ENCODE measurements at regions not wholly inside any gene's neighbourhood (a gene's known extent, or its start where the extent isn't known, plus 50 kb on each side); places are given as distances from the start of the nearest gene placed in this dataset.
A peak's percentile ranks its signal among the peaks of the same experiment; 100 is the strongest.
"Not testable (repeated sequence)": the region's sequence is repeated elsewhere in the genome, so short reads cannot be mapped to it uniquely, and the experiment has no call there.

DNA sequence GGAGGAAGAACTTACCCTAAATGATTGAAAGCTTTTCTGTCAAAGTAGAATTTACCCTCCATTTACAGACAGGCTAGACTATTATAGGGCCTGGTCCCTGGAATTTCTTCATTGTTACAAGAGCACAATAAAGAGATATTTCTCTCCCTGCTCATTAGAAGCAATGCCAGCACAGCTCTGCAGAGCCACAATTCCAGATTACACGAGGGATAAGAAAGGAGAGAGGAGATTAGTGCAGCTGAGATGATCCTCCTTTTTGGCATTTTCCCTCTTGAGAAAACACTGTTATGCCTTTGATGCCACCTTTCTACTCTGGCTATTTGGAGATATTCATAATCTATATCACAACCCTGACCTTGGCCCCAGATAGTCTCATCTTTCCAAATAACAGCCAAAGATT lies 1119.5 kb upstream of the TMPRSS15 start:
- no peak for DNase-seq (ENCODE audit: low read depth)

DNA sequence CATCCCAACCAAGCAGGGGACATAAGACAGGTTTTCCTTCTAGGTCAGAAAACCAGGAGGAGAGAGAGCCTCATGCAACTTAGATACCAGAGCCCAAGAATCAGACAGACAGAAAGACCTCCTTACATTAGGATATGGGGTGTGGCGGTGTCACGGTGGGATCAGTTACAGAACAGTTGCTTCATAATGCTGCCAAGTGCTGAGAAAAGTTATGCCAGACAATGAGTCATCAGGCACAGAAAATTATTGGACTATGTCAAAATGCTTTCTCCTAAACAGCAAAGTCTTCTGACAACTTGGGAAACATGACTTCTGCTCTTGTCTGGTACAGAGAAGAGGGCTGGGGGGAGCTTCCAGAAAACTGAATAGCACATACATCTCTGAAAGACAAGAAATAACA lies 1120.2 kb upstream of the TMPRSS15 start:
- peak; percentile 5 for DNase-seq (ENCODE audit: low read depth)

DNA sequence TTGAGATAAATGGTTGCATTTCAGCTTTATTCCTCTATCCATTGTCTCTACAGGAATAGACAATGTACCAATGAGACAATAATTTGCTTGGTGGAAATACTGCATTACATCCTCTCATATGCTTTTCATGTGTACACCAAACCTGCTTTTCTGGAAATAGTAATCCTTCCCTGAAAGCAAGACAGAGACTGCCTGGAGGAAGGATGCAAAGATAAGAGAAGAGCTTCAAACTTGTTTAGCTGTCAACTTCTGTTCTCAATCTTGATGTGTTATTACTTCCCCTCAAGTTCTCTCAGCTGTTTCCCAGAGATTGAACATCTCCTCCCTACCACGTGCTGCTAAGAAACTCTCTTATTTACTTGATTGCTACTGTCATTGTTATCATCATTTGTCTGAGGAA lies 1125.4 kb upstream of the TMPRSS15 start:
- DNase-seq (ENCODE audit: low read depth) = no peak

DNA sequence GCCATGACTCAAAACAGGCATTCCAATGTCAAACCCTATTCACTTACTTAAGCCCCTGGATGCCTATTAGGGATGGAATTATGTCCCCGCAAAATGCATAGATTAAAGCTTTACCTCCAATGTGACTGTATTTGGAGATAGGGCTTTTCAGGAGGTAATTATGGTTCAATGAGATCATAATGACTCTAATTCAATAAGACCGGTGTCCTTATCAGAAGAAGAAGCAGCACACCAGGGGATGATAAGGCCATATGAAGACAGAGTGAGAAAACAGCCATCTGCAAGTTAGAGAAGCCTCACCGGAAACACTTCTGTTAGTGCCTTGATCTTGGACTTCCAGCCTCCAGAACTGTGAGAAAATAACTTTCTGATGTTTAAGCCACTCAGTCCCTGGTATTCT lies 1131.8 kb upstream of the TMPRSS15 start:
- no peak for DNase-seq (ENCODE audit: low read depth)

DNA sequence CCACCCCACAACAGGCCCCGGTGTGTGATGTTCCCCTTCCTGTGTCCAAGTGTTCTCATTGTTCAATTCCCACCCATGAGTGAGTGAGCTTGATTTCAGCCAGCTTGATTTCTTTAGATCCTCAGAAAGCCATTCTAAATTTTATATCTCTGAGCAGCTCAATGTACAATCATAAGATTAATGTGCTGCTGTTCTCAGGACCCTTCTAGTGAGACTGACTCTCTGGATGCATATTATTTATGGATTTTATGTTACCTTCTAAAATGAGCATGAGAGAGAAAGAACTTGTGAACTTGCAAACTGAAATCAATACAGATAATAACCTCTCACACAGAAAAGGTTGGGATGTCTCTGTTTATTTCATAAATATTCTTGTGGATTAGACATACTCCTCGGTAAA lies 1133.5 kb upstream of the TMPRSS15 start:
- DNase-seq (ENCODE audit: low read depth) = no peak

DNA sequence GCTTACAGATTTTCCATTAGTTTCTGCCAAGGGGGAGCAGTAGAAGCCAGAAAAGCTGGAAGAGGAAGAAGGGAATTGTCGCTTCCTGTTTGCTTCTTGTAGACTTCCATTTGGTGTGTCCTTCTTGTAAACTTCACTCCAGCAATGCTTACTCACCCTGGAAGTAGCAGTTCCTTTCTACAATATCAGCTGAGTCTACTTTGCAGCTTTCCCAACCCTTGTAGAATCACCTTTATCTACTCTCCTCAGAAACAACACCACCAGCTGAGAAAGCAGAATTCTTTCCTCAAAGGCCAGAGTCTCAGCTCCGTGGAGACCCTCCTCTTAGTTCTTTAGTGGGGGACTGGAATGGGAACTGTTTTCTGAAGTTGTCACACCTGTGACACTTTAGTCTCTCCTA lies 1136.7 kb upstream of the TMPRSS15 start:
- DNase-seq (ENCODE audit: low read depth) = no peak

DNA sequence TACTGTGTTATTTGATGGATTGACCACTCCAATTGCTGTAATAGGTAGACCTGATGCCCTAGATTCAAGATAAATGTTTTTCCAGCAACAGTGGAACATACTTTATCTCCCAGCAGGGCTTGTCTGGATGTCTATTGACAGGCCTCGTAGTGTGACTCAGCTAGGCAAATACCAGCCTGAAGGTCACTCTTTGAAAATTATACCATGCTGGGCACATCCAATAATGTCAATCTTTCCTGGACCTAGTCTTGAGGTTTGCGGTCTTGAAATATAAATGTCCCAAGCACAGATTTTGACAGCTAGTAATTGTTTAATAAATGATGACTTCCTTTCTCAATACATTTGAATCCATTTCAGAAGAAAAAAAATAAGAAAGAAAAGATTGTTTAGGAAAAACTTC lies 1138.0 kb upstream of the TMPRSS15 start:
- no peak for DNase-seq (ENCODE audit: low read depth)

DNA sequence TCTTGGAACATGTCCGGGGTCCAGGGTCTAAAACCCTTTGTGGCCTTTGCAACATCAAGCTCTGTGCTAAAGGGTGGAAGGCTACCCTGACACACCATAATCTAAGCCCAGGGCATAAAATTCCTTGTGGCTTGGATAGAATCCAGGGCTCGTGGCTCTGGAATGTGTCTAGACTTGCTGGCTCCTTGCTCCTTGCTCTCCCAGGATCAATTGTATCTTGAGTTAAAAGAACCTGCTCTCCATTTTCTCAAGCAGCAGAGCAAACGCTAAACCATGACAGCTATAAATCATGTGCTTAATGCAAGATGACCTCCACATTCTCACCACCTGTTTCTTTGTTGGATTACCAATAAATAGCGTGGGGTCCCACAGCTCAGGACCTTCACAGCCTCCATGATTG lies 1140.9 kb upstream of the TMPRSS15 start:
- DNase-seq (ENCODE audit: low read depth) = not testable (repeated sequence)

DNA sequence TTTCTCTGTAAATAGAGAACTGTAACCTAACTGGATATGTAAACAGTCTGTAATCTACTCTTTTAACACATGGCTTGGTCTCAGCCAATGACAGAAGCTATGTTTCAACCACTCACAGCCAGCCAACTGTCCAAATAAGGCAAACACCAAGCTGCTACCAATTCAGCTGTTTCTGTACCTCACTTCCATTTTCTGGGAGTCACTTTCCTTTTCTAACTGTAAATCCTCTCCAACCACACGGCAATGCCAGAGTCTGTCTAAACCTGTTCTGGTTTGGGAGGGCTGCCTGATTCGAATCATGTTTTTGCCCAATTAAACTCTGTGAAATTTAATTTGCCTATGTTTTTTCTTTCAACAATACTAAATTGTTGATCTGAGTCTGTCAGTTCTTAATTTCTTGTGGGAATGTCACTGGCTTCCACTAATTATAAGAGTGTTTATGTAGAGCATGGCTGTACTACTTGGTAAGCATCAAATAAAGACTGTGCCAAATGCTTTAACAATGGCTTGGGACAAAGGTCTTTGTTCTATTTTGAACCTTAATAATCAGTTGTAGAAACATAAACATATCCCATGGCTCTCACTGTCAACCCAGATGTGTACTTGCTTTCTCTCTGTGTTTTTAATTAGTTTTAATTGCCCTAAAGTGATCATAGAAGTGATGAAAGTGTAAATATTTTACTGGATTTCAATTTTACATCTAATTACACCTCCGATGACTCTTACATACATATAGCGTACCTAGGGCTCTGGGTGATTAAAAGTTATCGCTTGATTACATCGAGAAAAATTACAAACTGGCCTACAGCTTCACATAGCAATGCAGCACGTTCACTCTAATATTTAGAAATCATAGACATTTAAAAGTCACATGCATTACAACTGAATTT lies 1144.6 kb upstream of the TMPRSS15 start:
- DNase-seq (ENCODE audit: low read depth) = no peak

DNA sequence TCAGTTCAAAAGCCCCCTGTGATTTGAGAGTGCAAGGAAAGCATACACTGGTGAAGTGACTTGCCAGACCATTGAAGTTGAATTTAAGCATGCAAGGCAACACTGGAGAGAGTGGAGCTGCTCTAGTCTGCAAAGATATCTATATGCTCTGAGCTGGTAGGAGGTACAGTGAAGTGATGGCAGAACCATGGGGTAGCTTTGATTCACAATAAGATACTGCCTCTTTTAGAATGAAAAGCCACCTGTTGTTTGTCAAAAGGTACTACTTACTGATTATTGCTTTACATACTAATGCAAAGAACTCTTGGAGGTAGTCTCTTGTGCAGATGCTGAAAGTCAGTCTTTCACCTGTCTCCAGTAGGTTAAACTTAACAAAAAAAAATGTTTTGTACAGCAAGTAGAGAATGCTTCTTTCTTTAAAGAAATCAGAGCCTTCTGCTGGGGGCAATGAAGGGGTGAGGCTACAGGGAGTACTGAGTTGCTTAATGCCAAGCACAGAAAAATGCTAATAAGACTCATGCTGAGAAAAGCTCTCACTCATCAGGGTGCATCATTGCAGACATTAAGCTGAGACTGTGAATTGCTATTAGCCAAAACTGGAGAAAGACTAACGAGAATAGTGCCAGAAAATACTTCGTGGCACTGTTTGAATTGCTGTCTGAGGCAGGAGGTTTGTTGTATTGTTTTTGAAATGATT lies 1150.5 kb upstream of the TMPRSS15 start:
- DNase-seq (ENCODE audit: low read depth) = no peak

DNA sequence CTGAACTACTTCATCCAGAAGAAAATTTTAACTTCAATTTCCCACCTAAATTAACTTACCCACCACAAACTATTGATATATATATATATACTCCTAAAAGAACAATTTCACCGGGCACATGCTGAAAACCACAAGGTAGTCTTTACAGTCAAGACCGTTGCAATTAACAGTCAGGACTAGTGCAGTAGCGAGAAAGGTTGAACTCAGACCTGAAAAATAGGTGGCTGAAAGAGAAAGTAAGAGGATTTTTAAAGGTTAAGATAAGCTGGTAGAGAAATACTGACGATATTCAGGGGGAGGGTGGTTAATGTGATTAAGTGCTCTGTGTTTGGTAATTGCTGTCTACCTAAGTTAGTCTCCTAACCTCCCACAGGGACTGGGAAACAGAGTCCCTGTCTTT lies 1153.5 kb upstream of the TMPRSS15 start:
- DNase-seq (ENCODE audit: low read depth) = no peak

DNA sequence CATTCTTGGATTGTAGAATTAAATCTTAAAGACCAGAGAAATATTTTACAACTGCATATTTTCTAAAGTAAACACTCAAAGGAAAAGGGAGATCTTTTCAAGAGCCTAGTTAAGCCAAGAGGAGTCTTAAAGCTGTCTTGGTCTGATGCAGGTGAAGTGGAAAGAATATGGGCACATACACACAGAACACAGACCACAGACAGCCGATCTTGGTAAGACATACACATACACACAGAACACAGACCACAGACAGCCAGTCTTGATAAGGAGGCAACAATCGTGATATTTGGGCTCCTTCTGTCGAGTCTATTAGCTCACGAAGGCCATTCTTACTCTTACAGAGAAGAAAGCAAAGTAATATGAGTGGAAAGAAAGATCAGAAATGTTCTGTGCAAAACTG lies 1153.9 kb upstream of the TMPRSS15 start:
- no peak for DNase-seq (ENCODE audit: low read depth)

DNA sequence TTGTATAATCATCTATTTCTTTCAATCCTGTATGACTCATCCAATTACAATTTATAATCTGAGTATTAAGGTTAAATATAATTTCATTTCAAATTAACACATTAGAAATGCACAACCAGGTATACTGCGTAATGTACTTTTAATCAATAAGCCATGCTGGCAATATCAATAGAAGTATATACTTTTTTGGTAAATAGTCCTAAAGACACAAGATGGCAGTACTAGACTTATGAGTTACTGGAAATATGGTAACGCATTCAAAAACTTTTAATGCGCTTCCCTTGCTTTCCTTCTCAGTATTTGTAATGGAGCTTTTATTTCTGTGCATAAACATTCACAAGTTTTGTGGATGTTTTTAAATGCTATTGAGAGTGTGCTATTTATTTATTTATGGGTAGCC lies 1162.0 kb upstream of the TMPRSS15 start:
- no peak for DNase-seq (ENCODE audit: low read depth)

DNA sequence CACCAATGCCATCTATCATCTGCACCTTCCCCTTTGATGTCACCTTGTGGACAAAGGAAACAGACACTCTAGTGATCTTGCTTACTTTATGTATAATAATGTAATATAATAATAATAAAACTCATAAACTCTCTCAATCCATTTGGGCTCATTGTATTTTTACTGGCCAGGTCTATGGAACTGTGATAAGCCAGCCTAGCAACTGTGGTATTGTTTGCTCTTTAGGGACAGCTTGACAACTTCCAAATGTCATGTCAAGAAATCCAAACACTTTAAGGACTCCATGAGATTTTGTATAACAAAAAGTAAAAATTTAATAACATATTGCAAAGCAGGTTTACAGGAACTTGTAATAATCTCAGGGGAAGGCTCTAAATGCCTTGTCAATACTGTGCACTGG lies 1163.4 kb upstream of the TMPRSS15 start:
- no peak for DNase-seq (ENCODE audit: low read depth)

DNA sequence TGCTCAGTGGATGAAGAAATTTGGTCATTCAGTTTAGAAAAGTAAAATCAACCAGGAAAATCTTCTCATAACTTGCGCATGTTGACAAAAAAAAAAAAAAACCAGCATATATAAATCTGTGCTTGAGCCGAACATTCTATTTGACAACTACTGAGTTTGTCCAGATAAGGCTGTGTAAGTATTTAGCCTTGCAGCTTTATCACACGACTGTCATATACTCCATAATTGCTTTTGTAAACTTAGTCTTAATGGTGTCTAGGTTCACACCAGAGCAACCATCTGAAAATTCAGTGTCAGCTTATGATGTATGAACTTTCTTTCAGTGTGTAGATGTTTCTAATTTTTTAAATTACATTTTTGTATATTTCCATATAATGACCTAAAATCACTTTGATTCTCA lies 1173.8 kb upstream of the TMPRSS15 start:
- no peak for DNase-seq (ENCODE audit: low read depth)

DNA sequence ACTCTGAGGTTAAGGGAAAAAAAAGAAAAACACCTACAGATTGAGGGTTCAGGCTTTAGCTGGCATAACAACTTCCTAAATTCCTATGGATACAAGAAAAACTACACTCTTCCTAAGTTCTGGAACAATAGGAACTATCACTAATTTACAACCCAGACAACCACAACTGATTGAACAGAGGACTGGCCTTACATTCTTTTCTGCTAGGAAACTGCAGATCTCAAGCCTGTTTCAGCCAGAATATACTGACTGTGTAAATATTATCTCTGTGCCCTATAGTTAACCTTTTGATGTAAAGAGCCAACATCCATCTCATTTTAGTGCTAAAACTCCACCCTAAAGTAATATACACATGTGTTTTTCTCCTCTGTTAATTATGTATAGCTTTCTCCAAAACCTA lies 1186.5 kb upstream of the TMPRSS15 start:
- no peak for DNase-seq (ENCODE audit: low read depth)

DNA sequence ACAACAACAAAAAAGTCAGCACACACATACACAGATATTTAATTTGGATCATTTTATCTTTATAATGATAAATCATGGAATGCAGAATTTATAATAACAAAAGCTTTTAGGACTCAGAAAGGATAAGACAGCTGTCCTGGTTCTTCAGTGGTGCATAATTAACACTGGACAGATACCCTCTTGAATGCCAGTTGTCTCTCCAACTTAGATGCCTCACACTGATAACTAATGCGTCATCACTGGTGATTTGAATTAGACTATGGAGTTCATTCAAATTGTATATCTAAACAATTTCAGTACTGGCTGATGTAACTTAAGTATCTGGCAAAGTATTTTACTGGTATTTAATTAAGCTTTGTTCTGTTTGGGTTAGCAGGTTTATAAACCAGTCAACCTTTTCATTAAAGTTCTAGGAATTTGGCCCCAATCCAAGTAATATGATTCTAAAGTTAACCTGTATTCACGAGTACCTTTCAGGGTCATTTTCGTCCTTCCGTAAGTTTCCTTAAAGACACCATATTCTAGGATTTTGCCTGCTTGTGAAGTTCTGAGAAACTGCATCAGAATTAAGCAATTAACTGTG lies 1199.5 kb upstream of the TMPRSS15 start:
- DNase-seq (ENCODE audit: low read depth) = no peak

DNA sequence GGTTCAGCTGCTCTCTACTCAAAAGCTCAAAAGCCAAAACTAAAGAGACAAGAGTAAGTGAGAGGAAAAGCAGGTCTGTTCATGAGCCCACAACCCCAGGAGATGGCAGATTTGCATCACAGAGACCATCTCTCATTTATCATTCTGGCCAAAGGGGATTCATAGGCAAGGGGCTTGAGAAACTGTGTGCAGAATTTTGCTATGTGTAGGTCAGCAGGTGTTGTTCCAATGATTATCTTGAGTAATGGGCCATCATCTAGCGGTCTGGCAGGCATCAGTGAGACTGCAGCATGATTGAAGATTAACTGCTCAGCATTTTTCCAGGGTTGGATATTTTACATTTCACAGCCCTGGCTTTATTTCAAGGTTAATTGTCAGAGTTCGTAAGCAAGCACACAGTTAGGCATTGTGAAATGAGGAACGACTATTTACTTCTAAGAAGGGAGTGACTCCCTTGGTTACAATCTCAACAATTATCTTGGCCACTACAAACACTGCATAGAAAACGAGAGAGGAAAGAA lies 1204.6 kb upstream of the TMPRSS15 start:
- no peak for DNase-seq (ENCODE audit: low read depth)

DNA sequence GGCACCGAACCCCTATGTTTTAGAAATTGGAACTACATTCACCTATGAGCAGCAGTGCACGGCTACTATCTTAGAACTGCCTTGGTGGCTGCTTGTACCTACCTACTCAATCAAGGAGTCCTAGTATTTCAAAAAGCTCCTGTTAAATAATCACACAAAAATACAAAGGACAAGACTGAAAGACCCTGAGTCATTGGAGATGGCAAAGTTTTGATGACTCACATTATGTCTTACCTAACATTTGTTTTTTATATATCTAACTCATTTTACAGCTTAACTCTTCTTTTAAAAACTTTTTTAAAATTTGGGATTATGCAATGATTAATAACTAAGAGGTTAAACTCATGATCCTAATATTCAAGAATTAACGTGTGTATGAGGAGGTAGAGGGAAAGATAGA lies 1206.0 kb upstream of the TMPRSS15 start:
- DNase-seq (ENCODE audit: low read depth) = peak; percentile 8

DNA sequence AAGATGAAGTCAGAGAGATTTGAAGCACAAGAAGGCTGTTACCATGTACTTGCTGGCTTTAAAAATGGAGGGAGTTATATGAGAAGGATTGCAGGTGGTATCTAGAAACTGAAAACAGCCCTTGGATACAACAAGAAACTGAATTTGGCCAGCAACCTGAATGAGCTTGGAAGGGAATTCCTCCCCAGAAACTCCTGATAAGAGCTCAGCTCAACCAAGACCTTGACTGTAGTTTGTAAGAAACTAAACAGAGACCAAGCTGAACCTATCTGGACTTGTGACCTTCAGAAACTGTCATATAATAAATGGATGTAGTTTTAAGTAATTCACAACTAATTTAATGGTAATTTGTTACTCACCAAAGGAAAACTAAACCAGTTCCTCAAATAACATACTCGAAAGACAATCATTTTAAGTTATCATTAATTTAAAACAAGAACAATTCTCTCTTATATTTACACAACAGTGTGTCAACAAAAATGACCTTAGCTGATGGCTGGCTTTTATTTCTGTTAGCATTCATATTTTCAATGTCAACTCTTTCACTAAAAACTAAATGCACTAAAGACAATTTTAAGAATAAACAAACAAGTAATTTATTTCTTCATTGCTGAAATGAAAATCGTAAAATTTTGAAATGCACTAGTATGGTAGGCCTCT lies 1218.4 kb upstream of the TMPRSS15 start:
- no peak for DNase-seq (ENCODE audit: low read depth)

DNA sequence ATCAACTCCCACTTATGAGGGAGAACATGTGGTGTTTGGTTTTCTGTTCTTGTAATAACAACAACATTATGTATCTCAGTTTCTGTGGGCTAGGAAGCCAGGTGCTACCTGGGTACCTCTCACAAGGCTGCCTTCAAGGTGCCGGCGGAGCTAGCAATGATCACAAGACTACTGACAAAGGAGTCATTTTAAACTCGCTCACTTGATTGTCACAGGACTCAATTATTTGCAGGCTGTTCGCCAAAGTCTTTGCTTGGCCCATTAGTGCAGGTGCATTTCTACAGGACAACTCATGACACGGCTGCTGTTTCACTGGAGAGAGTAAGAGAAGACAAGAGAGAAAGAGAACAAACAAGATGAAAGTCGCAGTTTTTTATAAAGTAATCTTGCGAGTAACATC lies 1237.4 kb upstream of the TMPRSS15 start:
- no peak for DNase-seq (ENCODE audit: low read depth)

DNA sequence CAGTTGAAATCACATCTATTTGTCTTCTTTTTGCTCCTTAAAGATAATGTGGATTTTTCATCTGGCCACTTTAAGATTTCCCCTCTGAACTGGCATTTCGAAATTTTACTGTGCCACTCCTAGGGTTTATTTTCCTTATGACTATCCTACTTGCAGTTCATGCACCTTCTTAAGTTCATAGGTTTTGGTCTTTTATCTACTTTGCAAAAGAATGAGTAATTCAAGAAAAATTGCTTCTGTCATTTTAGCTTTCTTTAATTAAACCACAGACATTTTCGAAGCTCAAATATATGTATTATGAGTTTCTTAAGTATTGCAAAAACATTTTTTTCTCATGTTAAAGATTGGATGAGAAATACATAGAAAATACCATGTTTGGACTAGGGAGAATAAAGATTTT lies 1244.8 kb upstream of the TMPRSS15 start:
- peak; percentile 11 for DNase-seq (ENCODE audit: low read depth)

DNA sequence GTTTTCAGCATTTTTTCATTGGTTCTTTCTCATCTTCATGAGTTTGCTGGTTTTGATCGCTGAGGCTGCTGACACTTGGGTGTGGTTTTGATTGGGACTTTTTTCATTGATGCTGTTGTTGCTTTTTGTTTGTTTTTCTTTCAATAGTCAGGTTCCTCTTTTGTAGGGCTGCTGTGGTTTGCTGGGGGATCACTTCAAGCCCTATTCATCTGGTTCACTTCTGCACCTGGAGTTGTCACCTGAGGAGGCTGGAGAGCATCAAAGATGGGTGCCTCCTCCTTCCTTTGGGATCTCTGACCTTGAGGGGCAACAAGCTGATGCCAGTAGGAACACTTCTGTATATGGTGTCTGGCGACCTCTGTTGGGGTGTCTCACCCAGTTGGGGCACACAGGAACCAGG lies 1279.9 kb upstream of the TMPRSS15 start:
- no peak for DNase-seq (ENCODE audit: low read depth)
